GM23248 (cell line): ENCODE measurements at regions not wholly inside any gene's neighbourhood (a gene's known extent, or its start where the extent isn't known, plus 50 kb on each side); places are given as distances from the start of the nearest gene placed in this dataset.

Experiments used
- EZH2 ChIP-seq: fragments of 200-600 bp; sonication (generic); IDR thresholded peaks from 2 replicates; pipeline ENCODE4 v1.6.1; 2018; ENCODE audit warnings: antibody characterized with exemption, mild to moderate bottlenecking; ENCODE audit not compliant: insufficient read depth, poor library complexity, severe bottlenecking
- EZH2phosphoT487 ChIP-seq: fragments of 200-600 bp; sonication (generic); IDR thresholded peaks from 2 replicates; pipeline ENCODE4 v1.6.1; 2018; ENCODE audit warnings: antibody characterized with exemption, moderate library complexity, mild to moderate bottlenecking, low read depth; ENCODE audit not compliant: insufficient read depth

DNA sequence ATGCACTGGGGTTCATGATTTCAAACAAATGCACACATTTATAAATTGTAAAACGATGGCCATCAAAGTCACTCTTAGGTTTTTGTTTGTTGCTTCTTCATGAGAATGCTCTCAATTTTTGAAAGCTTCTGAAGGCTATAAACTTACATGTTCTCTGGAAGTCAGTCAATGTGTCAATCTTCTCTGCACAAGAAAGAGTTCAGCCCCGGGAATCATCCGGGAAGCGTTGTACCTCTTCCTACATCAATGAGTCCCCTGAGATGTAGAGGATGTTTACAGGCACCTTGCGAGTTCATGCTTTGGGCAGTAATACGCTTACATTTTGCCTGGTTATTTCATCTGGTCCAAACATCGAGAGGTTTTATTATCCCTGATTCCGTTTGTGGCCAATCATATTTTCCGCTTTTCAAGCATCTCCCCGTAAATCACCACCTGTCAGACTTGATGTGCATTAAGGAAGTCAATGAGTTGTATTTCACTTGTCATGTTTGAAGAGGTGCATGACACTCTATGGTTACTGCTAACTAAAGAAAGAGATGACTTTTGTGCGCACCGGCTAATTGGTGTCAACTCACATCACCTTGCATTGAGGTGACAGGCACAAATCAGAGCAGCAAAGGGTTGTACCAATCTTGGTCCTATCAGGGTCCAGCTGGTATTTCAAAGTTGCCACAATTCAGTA is 750.7 kb downstream of the SORCS3 start:
- TF ChIP-seq EZH2 (no peak), EZH2phosphoT487 (no peak)
